ENCODE measurements at regions not wholly inside any gene's neighbourhood (a gene's known extent, or its start where the extent isn't known, plus 50 kb on each side); places are given as distances from the start of the nearest gene placed in this dataset.

- no peak for DNase-seq
Observed at GRCh38 chr13:31853643-31854326, 114.5 kb downstream of the RXFP2 start.

- DNase-seq: no peak
Observed at GRCh38 chr13:31859571-31859970, 120.2 kb downstream of the RXFP2 start.

- DNase-seq: no peak
Observed at GRCh38 chr13:31860002-31860401, 120.7 kb downstream of the RXFP2 start.

- no peak for DNase-seq
Observed at GRCh38 chr13:31862828-31863227, 123.5 kb downstream of the RXFP2 start.

- no peak for DNase-seq
Observed at GRCh38 chr13:31864307-31864706, 125.0 kb downstream of the RXFP2 start.

- no peak for DNase-seq
Observed at GRCh38 chr13:31866099-31866498, 126.8 kb downstream of the RXFP2 start.

- no peak for DNase-seq
Observed at GRCh38 chr13:31867709-31868108, 128.4 kb downstream of the RXFP2 start.

GRCh38 chr13:31869582-31869981 is 130.3 kb downstream of the RXFP2 start:
- DNase-seq: no peak

- DNase-seq: no peak
Observed at GRCh38 chr13:31870511-31870910, 131.2 kb downstream of the RXFP2 start.

- no peak for DNase-seq
Observed at GRCh38 chr13:31873145-31873544, 133.8 kb downstream of the RXFP2 start.

- DNase-seq: no peak
Observed at GRCh38 chr13:31875134-31875533, 135.8 kb downstream of the RXFP2 start.

GRCh38 chr13:31878052-31878451 is 138.7 kb downstream of the RXFP2 start:
- no peak for DNase-seq

- DNase-seq: no peak
Observed at GRCh38 chr13:31878495-31878894, 139.2 kb downstream of the RXFP2 start.

GRCh38 chr13:31878955-31879354 is 139.6 kb downstream of the RXFP2 start:
- DNase-seq: no peak

- peak; percentile 4 for DNase-seq
Observed at GRCh38 chr13:31880851-31881494, 141.6 kb downstream of the RXFP2 start.

GRCh38 chr13:31881495-31881882 is 142.2 kb downstream of the RXFP2 start:
- DNase-seq: no peak

GRCh38 chr13:31882794-31883193 is 143.5 kb downstream of the RXFP2 start:
- no peak for DNase-seq

GRCh38 chr13:31884556-31884955 is 145.2 kb downstream of the RXFP2 start:
- DNase-seq: no peak

- DNase-seq: no peak
Observed at GRCh38 chr13:31885994-31886393, 145.6 kb upstream of the FRY start.

GRCh38 chr13:31887286-31887685 is 144.3 kb upstream of the FRY start:
- peak; percentile 22 for DNase-seq

- no peak for DNase-seq
Observed at GRCh38 chr13:31890946-31891345, 140.6 kb upstream of the FRY start.

GRCh38 chr13:31891472-31891871 is 140.1 kb upstream of the FRY start:
- no peak for DNase-seq

- no peak for DNase-seq
Observed at GRCh38 chr13:31894931-31895330, 136.6 kb upstream of the FRY start.

GRCh38 chr13:31895691-31896090 is 135.9 kb upstream of the FRY start:
- DNase-seq: no peak

- no peak for DNase-seq
Observed at GRCh38 chr13:31896427-31896826, 135.1 kb upstream of the FRY start.
